Spinal cord (tissue), 9 donors: ENCODE measurements at regions not wholly inside any gene's neighbourhood (a gene's known extent, or its start where the extent isn't known, plus 50 kb on each side); places are given as distances from the start of the nearest gene placed in this dataset.
"Not testable (repeated sequence)": the region's sequence is repeated elsewhere in the genome, so short reads cannot be mapped to it uniquely, and the experiment has no call there.

Experiments
- DNase-seq, 6 donors: peaks; one replicate each; pipeline versions ENCODE4 v3.0.0 to v3.0.0-alpha.2; 2013 to 2015; ENCODE audit warnings: low spot score in 6 of 6, low read depth in 4 of 6
- H3K27ac ChIP-seq: one replicate; pipeline ENCODE4 v1.5.1; 2013; ENCODE audit warnings: low read depth, low read length, control low read depth
- H3K27me3 ChIP-seq: one replicate; pipeline ENCODE4 v1.6.1; 2013; ENCODE audit warnings: low read length; ENCODE audit not compliant: control insufficient read depth, insufficient read depth
- H3K36me3 ChIP-seq: one replicate; pipeline ENCODE4 v1.6.1; 2013; ENCODE audit warnings: low read length; ENCODE audit not compliant: control insufficient read depth, insufficient read depth
- H3K4me1 ChIP-seq: one replicate; pipeline ENCODE4 v1.6.1; 2013; ENCODE audit warnings: low read length; ENCODE audit not compliant: control insufficient read depth, insufficient read depth
- H3K4me3 ChIP-seq: one replicate; pipeline ENCODE4 v1.5.1; 2013; ENCODE audit warnings: low read depth, low read length, control low read depth
- H3K9me3 ChIP-seq: one replicate; pipeline ENCODE4 v1.6.1; 2013; ENCODE audit warnings: low read length; ENCODE audit not compliant: control insufficient read depth, insufficient read depth
- WGBS: methylation state at CpG from one replicate; pipeline ENCODE4 v1.1.5; 2013; ENCODE audit warnings: missing lambda C conversion rate; ENCODE audit not compliant: insufficient coverage; 5-methylcytosine and 5-hydroxymethylcytosine counted together
- donor health status: healthy.

DNA sequence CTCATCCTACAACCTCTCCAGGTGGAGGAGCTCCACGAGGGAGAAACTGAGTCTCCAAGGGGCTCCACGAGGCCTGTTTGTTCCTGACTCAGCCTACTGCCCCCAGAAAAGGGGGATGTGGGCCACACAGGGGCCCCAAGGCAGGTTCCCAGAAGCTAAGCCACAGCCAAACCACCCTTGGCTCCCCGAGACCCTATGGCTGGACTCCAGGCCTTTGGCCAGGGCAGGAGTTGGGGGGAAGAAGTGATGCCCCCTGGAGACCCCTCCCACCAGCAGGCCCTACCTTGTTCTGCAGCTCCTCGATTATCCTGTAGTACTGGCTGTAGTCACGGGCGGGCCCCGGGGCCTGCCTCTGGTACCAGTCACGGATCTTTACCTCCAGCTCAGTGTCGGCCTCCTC lies 126.8 kb downstream of the TNFRSF13B start:
- WGBS: no CpG with 5 or more reads among the region's 9 CpGs
- H3K27me3 ChIP-seq, H3K4me1 ChIP-seq: not testable (repeated sequence)

GRCh38 chr17:16844669-16845068 lies 127.2 kb downstream of the TNFRSF13B start:
- not testable (repeated sequence) for H3K4me3 ChIP-seq, H3K27me3 ChIP-seq, H3K9me3 ChIP-seq, H3K4me1 ChIP-seq, H3K27ac ChIP-seq, DNase-seq, H3K36me3 ChIP-seq
- no CpG with 5 or more reads among the region's 6 CpGs for WGBS

More for the DNA sequence above, 126.8 kb downstream of the TNFRSF13B start:
- DNase-seq, H3K36me3 ChIP-seq, H3K9me3 ChIP-seq, H3K27ac ChIP-seq, H3K4me3 ChIP-seq: not testable (repeated sequence)

GRCh38 chr17:16843511-16843910 lies 128.4 kb downstream of the TNFRSF13B start:
- not testable (repeated sequence) for H3K36me3 ChIP-seq, H3K4me3 ChIP-seq, DNase-seq, H3K27me3 ChIP-seq, H3K4me1 ChIP-seq, H3K27ac ChIP-seq, H3K9me3 ChIP-seq
- WGBS: no CpG with 5 or more reads among the region's 7 CpGs

DNA sequence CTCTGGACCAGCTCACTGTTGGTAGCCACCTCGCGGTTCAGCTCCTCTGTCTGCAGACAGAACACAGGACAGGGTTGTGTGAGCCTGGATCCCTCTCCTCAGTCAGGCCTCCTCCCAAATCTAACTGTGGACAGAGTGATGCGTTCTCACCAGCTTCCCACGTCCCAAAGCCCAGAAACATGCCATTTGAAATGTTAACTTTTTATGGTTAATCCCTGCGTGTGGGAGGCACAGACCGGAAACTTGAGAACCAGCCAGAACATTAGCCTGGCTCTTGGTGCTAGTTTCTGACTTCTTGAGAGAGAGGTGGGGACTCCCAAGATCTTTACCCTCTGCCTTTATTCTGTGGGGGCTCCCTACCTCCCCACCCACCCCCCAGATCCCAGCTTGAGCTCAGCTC lies 129.6 kb downstream of the TNFRSF13B start:
- not testable (repeated sequence) for H3K27me3 ChIP-seq, H3K36me3 ChIP-seq, H3K9me3 ChIP-seq, H3K27ac ChIP-seq, DNase-seq, H3K4me3 ChIP-seq, H3K4me1 ChIP-seq
- WGBS: 90% methylated on average over 2 of the region's 6 CpGs

- DNase-seq, H3K27me3 ChIP-seq, H3K4me3 ChIP-seq, H3K9me3 ChIP-seq, H3K27ac ChIP-seq, H3K4me1 ChIP-seq, H3K36me3 ChIP-seq: not testable (repeated sequence)
- no CpG with 5 or more reads among the region's 10 CpGs for WGBS
Observed at GRCh38 chr17:16841896-16842295, 130.0 kb downstream of the TNFRSF13B start.

DNA sequence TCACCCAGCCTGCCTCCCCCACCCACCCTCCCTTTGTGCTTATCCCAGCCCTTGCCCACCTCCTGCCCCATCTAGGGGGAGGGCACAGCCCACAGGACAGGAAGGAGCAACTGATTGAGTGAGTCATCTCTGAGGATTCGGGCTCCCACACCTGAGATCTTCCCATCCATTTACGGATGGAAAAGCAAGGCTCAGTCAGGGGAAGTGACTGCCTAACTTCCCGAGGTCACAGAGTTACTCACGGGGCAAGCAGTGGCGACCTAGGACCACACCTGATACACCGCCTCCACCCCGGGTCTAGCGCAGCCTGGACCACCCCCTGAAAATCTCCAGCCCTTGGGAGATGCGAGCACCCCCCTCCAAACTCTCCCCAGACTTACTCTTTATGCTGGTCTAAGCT lies 131.7 kb downstream of the TNFRSF13B start:
- not testable (repeated sequence) for H3K4me3 ChIP-seq, H3K4me1 ChIP-seq, H3K27me3 ChIP-seq, H3K27ac ChIP-seq, H3K9me3 ChIP-seq, H3K36me3 ChIP-seq, DNase-seq
- no CpG with 5 or more reads among the region's 9 CpGs for whole genome bisulfite sequencing

- H3K27ac ChIP-seq, H3K4me1 ChIP-seq, H3K9me3 ChIP-seq, DNase-seq, H3K36me3 ChIP-seq, H3K27me3 ChIP-seq, H3K4me3 ChIP-seq: not testable (repeated sequence)
- WGBS: no CpG with 5 or more reads among the region's 16 CpGs
Observed at GRCh38 chr17:16839242-16840175, 132.4 kb downstream of the TNFRSF13B start.

DNA sequence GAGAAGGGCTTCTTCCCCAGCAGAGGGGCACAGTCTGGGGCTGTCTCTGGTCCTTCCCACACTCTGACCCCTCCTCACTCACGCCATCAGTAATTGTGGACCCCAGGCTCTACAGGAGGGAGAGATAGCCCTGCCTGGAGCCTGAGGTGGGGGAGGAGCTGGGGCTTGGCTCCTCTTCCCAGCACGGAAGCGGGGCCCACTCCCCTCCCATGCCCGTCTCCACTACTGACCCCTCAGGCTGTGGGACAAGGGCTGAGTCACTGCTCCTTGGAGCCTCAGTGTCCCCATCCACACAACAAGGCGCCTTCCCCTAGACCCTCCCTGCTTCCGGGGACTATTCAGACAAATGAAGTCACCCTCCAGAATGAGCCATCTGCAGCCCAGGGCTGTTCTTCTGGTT lies 133.1 kb downstream of the TNFRSF13B start:
- no CpG with 5 or more reads among the region's 6 CpGs for WGBS
- not testable (repeated sequence) for H3K36me3 ChIP-seq, H3K4me3 ChIP-seq, H3K4me1 ChIP-seq, H3K27me3 ChIP-seq, DNase-seq, H3K9me3 ChIP-seq, H3K27ac ChIP-seq

DNA sequence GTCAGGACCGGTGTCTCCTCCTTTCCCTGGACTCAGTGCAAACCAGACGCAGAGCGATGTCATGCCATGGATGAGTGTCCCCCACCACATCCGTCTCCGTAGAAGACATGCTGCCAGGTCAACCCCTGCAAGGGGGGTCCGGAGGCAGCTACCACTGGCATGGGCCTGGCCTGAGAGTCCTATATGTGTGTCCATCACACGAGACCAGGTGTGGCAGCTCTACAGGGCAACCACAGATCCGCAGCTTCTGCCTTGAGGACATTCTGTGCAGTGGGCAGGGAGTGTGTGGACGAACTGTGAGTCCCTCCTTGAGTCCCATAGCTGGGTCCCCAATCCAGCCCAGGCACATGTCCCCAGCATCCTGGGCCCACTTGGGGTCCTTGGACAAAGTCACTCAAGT lies 133.6 kb downstream of the TNFRSF13B start:
- H3K4me1 ChIP-seq, H3K36me3 ChIP-seq, H3K27me3 ChIP-seq, H3K9me3 ChIP-seq, H3K27ac ChIP-seq, H3K4me3 ChIP-seq, DNase-seq: not testable (repeated sequence)
- WGBS: 93% methylated on average over 3 of the region's 9 CpGs

DNA sequence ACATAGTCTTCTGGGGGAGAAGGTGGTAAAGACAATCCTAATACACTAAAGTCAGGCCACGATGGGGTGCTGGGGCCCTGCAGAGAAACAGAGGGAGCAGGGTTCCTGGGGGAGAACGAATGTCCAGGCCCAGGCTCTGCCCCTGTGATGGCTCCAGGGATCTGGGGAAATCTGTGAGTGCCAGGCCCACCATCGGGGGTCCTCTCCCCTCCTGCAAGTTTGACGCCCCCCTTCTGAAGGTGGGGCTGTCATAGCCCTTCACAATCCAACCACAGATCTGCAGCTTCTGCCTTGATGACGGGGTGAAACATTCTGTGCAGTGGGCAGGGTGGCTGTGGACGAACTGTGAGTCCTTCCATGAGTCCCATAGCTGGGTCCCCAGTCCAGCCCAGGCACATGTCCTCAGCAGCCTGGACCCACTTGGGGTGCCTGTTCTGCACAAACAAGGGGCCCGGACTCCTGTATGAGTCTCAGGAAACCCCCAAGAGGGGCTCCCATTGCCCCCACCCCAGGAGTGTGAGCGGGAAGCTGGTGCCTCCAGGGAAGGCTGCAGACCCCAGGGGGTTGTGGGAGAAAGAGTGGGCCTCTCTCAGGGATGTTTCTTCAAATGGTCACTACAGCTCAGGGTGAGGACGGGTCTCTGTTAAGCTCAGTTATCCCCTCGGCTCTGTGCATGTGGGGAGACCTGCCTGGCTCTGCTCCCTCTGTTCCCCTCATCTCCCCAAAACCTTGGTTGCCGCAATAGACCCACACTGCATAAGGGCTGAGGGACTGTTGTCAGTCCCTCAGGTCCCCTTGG lies 134.3 kb downstream of the TNFRSF13B start:
- H3K4me1 ChIP-seq, H3K9me3 ChIP-seq, H3K4me3 ChIP-seq, DNase-seq, H3K36me3 ChIP-seq, H3K27me3 ChIP-seq, H3K27ac ChIP-seq: not testable (repeated sequence)
- no CpG with 5 or more reads among the region's 11 CpGs for WGBS
